H1 (cell line): ENCODE measurements at regions not wholly inside any gene's neighbourhood (a gene's known extent, or its start where the extent isn't known, plus 50 kb on each side); places are given as distances from the start of the nearest gene placed in this dataset.

Experiments used
- CBX5 ChIP-seq: fragments of 300-800, 300-1000 bp; sonication (generic); IDR thresholded peaks from 2 replicates; pipeline ENCODE4 v1.7.1; 2016; ENCODE audit warnings: antibody characterized with exemption, low read length, low read depth
- CEBPB ChIP-seq: IDR thresholded peaks from 2 replicates; pipeline ENCODE4 v1.6.1; 2012; ENCODE audit warnings: low read depth, low read length
- CHD1 ChIP-seq: IDR thresholded peaks from 2 replicates; pipeline ENCODE4 v1.6.1; 2012; ENCODE audit warnings: low read depth, low read length, improper control_type of control experiment
- EGR1 ChIP-seq: IDR thresholded peaks from 2 replicates; pipeline ENCODE4 v1.6.1; 2011; ENCODE audit warnings: low read depth, low read length, borderline replicate concordance
- EP300 ChIP-seq, 2 experiments: IDR thresholded peaks; 1 replicate in 1 of 2; 2 replicates in 1 of 2; pipeline ENCODE4 v1.6.1; 2011 to 2012; ENCODE audit warnings: low read depth in 2 of 2, low read length in 2 of 2, mild to moderate bottlenecking in 2 of 2, borderline replicate concordance in 1 of 2, inconsistent platforms in 1 of 2, moderate library complexity in 1 of 2
- JUN ChIP-seq: IDR thresholded peaks from 2 replicates; pipeline ENCODE4 v1.6.1; 2011; ENCODE audit warnings: low read depth, mild to moderate bottlenecking, improper control_type of control experiment, low read length
- POLR2A ChIP-seq, 2 experiments: IDR thresholded peaks; 1 replicate in 1 of 2; 2 replicates in 1 of 2; pipeline ENCODE4 v1.6.1; 2011; ENCODE audit warnings: low read depth in 2 of 2, low read length in 2 of 2, mild to moderate bottlenecking in 2 of 2; ENCODE audit errors: control extremely low read depth in 1 of 2
- POLR2AphosphoS5 ChIP-seq: IDR thresholded peaks from 2 replicates; pipeline ENCODE4 v1.6.1; 2011; ENCODE audit warnings: low read depth, low read length
- RBBP5 ChIP-seq: IDR thresholded peaks from 2 replicates; pipeline ENCODE4 v1.7.1; 2012; ENCODE audit warnings: low read depth, mild to moderate bottlenecking, inconsistent platforms, low read length, moderate library complexity, borderline replicate concordance
- RFX5 ChIP-seq: IDR thresholded peaks from 2 replicates; pipeline ENCODE4 v1.6.1; 2011; ENCODE audit warnings: low read depth, low read length, improper control_type of control experiment, borderline replicate concordance
- SRF ChIP-seq: IDR thresholded peaks from 2 replicates; pipeline ENCODE4 v1.6.1; 2011; ENCODE audit warnings: mild to moderate bottlenecking, low read depth, low read length, moderate library complexity
- ZNF274 ChIP-seq: IDR thresholded peaks from 2 replicates; pipeline ENCODE4 v1.7.0; 2012; ENCODE audit warnings: low read length, borderline replicate concordance; ENCODE audit errors: extremely low read depth
- TF ChIP-seq, protein P1 (sequence below), 3 experiments: IDR thresholded peaks; 1 replicate in 2 of 3; 2 replicates in 1 of 3; pipeline versions ENCODE4 v1.5.1 to v1.6.1; 2011; ENCODE audit warnings: low read length in 3 of 3, mild to moderate bottlenecking in 3 of 3, inconsistent platforms in 2 of 3, low read depth in 1 of 3, moderate library complexity in 1 of 3; ENCODE audit not compliant: insufficient read depth in 1 of 3; ENCODE audit errors: control extremely low read depth in 1 of 3
- TF ChIP-seq, protein P2 (sequence below): IDR thresholded peaks from 2 replicates; pipeline ENCODE4 v1.6.1; 2012; ENCODE audit warnings: inconsistent platforms

DNA sequence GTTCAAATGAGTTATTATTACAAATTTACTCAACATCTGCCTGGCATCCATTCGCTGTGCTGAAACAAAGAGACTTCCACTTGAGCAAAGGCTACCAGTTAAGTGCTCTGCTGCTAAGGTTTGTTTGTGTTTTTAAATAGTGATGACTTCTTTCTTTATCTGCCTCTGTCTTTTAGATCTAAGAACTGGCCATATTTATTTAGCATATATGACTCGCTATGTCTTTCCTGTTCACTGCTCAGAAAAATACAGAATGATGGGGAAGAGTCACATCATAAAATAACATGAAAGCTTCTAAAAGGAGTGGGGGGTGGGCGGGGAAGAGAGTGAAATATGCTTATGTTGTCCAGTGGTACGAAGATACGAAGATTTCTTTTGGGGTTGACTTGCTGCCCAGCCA is 322.2 kb downstream of the GPAT3 start:
- no peak for TF ChIP-seq POLR2A (IDR thresholded peaks at IDR 0.05; ENCODE audit: control extremely low read depth in 1 of 2, low read depth in 2 of 2, low read length in 2 of 2)
- TF ChIP-seq EP300 (IDR thresholded peaks at IDR 0.05; ENCODE audit: borderline replicate concordance in 1 of 2, low read depth in 2 of 2, low read length in 2 of 2) = no peak
- no peak for TF ChIP-seq JUN
- TF ChIP-seq, protein P1, sequence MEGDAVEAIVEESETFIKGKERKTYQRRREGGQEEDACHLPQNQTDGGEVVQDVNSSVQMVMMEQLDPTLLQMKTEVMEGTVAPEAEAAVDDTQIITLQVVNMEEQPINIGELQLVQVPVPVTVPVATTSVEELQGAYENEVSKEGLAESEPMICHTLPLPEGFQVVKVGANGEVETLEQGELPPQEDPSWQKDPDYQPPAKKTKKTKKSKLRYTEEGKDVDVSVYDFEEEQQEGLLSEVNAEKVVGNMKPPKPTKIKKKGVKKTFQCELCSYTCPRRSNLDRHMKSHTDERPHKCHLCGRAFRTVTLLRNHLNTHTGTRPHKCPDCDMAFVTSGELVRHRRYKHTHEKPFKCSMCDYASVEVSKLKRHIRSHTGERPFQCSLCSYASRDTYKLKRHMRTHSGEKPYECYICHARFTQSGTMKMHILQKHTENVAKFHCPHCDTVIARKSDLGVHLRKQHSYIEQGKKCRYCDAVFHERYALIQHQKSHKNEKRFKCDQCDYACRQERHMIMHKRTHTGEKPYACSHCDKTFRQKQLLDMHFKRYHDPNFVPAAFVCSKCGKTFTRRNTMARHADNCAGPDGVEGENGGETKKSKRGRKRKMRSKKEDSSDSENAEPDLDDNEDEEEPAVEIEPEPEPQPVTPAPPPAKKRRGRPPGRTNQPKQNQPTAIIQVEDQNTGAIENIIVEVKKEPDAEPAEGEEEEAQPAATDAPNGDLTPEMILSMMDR (IDR thresholded peaks at IDR 0.05; ENCODE audit: control extremely low read depth in 1 of 3, insufficient read depth in 1 of 3, low read depth in 1 of 3, low read length in 3 of 3) = no peak
- TF ChIP-seq POLR2AphosphoS5 = no peak
- no peak for TF ChIP-seq CHD1
- TF ChIP-seq, protein P2, sequence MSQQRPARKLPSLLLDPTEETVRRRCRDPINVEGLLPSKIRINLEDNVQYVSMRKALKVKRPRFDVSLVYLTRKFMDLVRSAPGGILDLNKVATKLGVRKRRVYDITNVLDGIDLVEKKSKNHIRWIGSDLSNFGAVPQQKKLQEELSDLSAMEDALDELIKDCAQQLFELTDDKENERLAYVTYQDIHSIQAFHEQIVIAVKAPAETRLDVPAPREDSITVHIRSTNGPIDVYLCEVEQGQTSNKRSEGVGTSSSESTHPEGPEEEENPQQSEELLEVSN = no peak
- no peak for TF ChIP-seq ZNF274
- TF ChIP-seq EGR1 = no peak
- TF ChIP-seq RBBP5 = no peak
- no peak for TF ChIP-seq CEBPB
- TF ChIP-seq CBX5 = no peak
- TF ChIP-seq SRF = no peak
- TF ChIP-seq RFX5 = no peak
